ENCODE measurements at regions not wholly inside any gene's neighbourhood (a gene's known extent, or its start where the extent isn't known, plus 50 kb on each side); places are given as distances from the start of the nearest gene placed in this dataset.

DNA sequence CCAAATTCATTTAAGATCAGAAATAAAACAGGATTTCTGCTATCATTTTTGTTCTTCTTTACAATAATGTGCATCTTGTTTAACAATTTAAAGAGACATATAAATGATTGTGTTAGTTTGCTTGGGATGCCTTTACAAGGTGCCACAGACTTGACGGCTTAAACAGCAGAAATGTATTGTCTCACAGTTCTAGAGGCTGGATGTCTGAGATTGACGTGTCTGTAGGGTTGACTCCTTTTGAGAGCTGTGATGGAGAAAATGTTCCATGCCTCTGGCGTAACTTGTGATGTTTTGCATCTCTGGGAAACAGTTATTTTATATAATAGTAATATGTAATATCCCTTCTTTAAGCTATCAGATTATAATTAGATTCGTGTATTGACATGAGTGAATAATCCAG, 1091.6 kb upstream of the PRMT6 start:
- TF ChIP-seq, protein P1, sequence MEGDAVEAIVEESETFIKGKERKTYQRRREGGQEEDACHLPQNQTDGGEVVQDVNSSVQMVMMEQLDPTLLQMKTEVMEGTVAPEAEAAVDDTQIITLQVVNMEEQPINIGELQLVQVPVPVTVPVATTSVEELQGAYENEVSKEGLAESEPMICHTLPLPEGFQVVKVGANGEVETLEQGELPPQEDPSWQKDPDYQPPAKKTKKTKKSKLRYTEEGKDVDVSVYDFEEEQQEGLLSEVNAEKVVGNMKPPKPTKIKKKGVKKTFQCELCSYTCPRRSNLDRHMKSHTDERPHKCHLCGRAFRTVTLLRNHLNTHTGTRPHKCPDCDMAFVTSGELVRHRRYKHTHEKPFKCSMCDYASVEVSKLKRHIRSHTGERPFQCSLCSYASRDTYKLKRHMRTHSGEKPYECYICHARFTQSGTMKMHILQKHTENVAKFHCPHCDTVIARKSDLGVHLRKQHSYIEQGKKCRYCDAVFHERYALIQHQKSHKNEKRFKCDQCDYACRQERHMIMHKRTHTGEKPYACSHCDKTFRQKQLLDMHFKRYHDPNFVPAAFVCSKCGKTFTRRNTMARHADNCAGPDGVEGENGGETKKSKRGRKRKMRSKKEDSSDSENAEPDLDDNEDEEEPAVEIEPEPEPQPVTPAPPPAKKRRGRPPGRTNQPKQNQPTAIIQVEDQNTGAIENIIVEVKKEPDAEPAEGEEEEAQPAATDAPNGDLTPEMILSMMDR (IDR thresholded peaks at IDR 0.05): no peak
- TF ChIP-seq POLR2A (IDR thresholded peaks at IDR 0.05): no peak
